GM18951 (cell line): ENCODE measurements at regions not wholly inside any gene's neighbourhood (a gene's known extent, or its start where the extent isn't known, plus 50 kb on each side); places are given as distances from the start of the nearest gene placed in this dataset.
"Not testable (repeated sequence)": the region's sequence is repeated elsewhere in the genome, so short reads cannot be mapped to it uniquely, and the experiment has no call there.

Source experiments
- POLR2A ChIP-seq: IDR thresholded peaks from 4 replicates; pipeline ENCODE4 v1.6.1; 2011; ENCODE audit warnings: mild to moderate bottlenecking; ENCODE audit not compliant: insufficient read length, insufficient read depth; ENCODE audit errors: extremely low read depth
- in situ Hi-C: fragments of 300-500 bp; cut with MboI; formaldehyde crosslinking; loops from one replicate; pipeline ENCODE4 v1.12.0; 2022; ENCODE audit warnings: low sequenced_read_pairs, mixed read lengths, inconsistent platforms; ENCODE audit not compliant: unreplicated experiment

GRCh38 chr2:49687918-49688317 is 533.6 kb upstream of the FSHR start:
- TF ChIP-seq POLR2A = no peak
- in situ Hi-C loops = no loop called here

GRCh38 chr2:49686897-49687442 is 532.7 kb upstream of the FSHR start:
- TF ChIP-seq POLR2A = no peak
- in situ Hi-C loops = no loop called here

- TF ChIP-seq POLR2A = no peak
- in situ Hi-C loops = no loop called here
Measured at GRCh38 chr2:49686291-49686690, 532.0 kb upstream of the FSHR start.

- in situ Hi-C loops = no loop called here
- no peak for TF ChIP-seq POLR2A
Measured at GRCh38 chr2:49677227-49677626, 522.9 kb upstream of the FSHR start.

- TF ChIP-seq POLR2A = no peak
- in situ Hi-C loops = no loop called here
Measured at GRCh38 chr2:49664827-49665226, 510.5 kb upstream of the FSHR start.

- TF ChIP-seq POLR2A = no peak
- in situ Hi-C loops = no loop called here
Measured at GRCh38 chr2:49661809-49662208, 507.5 kb upstream of the FSHR start.

- in situ Hi-C loops = no loop called here
- no peak for TF ChIP-seq POLR2A
Measured at GRCh38 chr2:49656853-49657252, 502.5 kb upstream of the FSHR start.

- TF ChIP-seq POLR2A = no peak
- in situ Hi-C loops = no loop called here
Measured at GRCh38 chr2:49643149-49643548, 488.8 kb upstream of the FSHR start.

GRCh38 chr2:49640630-49641029 is 486.3 kb upstream of the FSHR start:
- TF ChIP-seq POLR2A = no peak
- in situ Hi-C loops = no loop called here

GRCh38 chr2:49621016-49621415 is 466.7 kb upstream of the FSHR start:
- TF ChIP-seq POLR2A = no peak
- in situ Hi-C loops = no loop called here

GRCh38 chr2:49619804-49620203 is 465.5 kb upstream of the FSHR start:
- in situ Hi-C loops = no loop called here
- no peak for TF ChIP-seq POLR2A

- in situ Hi-C loops = no loop called here
- no peak for TF ChIP-seq POLR2A
Measured at GRCh38 chr2:49618491-49618890, 464.2 kb upstream of the FSHR start.

- in situ Hi-C loops = no loop called here
- no peak for TF ChIP-seq POLR2A
Measured at GRCh38 chr2:49616800-49617199, 462.5 kb upstream of the FSHR start.

- in situ Hi-C loops = not testable (repeated sequence)
Measured at GRCh38 chr2:49611796-49612195, 457.5 kb upstream of the FSHR start.

GRCh38 chr2:49600524-49600923 is 446.2 kb upstream of the FSHR start:
- in situ Hi-C loops = no loop called here
- TF ChIP-seq POLR2A = no peak
